CD1c-positive myeloid dendritic cell (primary cell): ENCODE measurements at regions not wholly inside any gene's neighbourhood (a gene's known extent, or its start where the extent isn't known, plus 50 kb on each side); places are given as distances from the start of the nearest gene placed in this dataset.
"Not testable (repeated sequence)": the region's sequence is repeated elsewhere in the genome, so short reads cannot be mapped to it uniquely, and the experiment has no call there.

Experiments
- DNase-seq: peaks from one replicate; pipeline ENCODE4 v3.0.0-alpha.2; 2016; ENCODE audit errors: extremely low spot score

- peak; percentile 62 for DNase-seq
Observed at GRCh38 chr7:79778786-79779770, 325.6 kb upstream of the MAGI2 start.

- no peak for DNase-seq
Observed at GRCh38 chr7:79775911-79776310, 322.4 kb upstream of the MAGI2 start.

DNA sequence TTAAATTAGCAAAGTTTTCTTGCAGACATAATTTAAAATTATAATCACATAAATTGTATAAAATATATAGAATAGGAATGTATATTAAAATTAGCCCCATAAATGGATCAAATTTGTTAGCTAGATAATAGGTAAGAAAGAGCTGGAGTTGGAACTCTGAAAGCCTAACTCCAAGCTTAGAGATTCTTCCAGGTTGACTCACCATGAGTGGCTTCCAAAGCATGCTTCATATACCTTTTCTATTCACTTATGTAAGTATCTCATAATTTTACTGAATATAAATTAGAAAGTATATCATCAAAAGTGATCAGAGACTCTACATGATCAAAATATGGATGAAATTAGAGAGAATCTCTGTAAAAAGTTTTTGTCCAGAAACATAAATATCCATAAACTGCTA lies 320.7 kb upstream of the MAGI2 start:
- DNase-seq, result no peak

DNA sequence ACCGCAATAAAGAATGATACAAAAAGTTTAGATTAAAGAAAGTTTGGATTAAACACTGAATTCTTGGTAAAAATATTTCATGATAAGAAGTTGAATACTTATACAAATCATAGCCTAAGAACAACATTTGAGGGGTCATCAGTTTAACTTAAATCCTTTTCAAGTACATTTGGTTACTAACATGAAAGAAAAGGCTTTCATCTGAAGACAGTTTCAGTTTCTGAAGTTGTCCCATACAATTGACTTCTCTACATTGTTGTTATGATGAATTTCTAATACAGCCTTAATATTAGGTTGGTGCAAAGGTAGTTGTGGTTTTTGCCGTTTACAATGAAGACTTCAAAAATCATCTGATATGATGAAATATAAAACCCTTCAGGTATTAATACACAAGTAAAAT lies 317.5 kb upstream of the MAGI2 start:
- no peak for DNase-seq

GRCh38 chr7:79770063-79770462 lies 316.6 kb upstream of the MAGI2 start:
- DNase-seq, result no peak

DNA sequence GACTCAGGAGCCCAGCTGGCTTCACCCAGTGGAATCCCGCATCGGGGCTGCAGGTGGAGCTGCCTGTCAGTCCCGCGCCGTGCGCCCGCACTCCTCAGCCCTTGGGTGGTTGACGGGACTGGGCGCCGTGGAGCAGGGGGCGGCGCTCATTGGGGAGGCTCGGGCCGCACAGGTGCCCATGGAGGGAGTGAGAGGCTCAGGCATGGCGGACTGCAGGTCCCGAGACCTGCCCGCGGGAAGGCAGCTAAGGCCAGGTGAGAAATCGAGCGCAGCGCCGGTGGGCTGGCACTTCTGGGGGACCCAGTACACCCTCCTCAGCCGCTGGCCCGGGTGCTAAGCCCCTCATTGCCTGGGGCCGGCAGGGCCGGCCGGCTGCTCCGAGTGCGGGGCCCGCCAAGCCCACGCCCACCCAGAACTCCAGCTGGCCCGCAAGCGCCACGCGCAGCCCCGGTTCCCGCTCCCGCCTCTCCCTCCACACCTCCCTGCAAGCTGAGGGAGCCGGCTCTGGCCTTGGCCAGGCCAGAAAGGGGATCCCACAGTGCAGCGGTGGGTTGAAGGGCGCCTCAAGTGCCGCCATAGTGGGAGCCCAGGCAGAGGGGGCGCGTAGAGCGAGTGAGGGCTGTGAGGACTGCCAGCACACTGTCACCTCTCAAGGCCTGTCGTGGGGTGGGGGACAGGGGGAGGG lies 314.6 kb upstream of the MAGI2 start:
- not testable (repeated sequence) for DNase-seq

GRCh38 chr7:79767192-79767591 lies 313.7 kb upstream of the MAGI2 start:
- not testable (repeated sequence) for DNase-seq

GRCh38 chr7:79761876-79762429 lies 308.5 kb upstream of the MAGI2 start:
- DNase-seq, result no peak

DNA sequence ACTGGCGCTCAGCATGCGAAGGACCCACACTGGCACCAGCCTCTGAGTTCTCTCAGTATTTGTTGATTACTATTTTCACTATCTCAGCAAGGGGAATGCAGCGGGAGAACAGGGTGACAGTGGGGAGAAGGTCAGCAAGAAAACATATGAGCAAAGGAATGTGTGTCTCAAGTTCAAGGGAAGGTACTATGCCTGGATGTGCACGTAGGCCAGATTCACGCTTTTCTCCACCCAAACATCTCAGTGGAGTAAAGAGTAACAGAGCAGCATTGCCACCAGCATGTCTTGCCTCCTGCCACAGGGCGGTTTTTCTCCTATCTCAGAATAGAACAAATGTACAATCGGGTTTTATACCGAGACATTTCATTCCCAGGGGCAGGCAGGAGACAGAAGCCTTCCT lies 297.5 kb upstream of the MAGI2 start:
- not testable (repeated sequence) for DNase-seq

- no peak for DNase-seq
Observed at GRCh38 chr7:79749856-79750255, 296.4 kb upstream of the MAGI2 start.

- DNase-seq, result no peak
Observed at GRCh38 chr7:79741684-79742083, 288.2 kb upstream of the MAGI2 start.

GRCh38 chr7:79740076-79740475 lies 286.6 kb upstream of the MAGI2 start:
- no peak for DNase-seq

DNA sequence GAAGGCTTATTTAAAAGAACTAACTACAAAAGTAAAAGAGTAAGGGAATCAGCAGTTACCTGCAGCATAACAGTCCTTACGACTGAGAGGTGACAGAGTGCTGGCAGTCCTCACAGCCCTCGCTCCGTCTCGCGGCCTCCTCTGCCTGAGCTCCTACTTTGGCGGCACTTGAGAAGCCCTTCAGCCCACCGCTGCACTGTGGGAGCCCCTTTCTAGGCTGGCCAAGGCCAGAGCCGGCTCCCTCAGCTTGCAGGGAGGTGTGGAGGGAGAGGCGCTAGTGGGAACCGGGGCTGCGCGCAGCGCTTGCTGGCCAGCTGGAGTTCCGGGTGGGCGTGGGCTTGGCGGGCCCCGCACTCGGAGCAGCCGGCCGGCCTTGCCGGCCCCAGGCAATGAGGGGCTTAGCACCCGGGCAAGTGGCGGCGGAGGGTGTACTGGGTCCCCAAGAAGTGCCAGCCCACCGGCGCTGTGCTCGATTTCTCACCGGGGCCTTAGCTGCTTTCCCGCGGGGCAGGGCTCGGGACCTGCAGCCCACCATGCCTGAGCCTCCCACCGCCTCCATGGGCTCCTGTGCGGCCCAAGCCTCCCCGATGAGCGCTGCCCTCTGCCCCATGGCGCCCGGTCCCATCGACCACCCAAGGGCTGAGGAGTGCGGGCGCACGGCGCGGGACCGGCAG lies 285.7 kb upstream of the MAGI2 start:
- DNase-seq, result not testable (repeated sequence)

- DNase-seq, result no peak
Observed at GRCh38 chr7:79736418-79736817, 283.0 kb upstream of the MAGI2 start.

DNA sequence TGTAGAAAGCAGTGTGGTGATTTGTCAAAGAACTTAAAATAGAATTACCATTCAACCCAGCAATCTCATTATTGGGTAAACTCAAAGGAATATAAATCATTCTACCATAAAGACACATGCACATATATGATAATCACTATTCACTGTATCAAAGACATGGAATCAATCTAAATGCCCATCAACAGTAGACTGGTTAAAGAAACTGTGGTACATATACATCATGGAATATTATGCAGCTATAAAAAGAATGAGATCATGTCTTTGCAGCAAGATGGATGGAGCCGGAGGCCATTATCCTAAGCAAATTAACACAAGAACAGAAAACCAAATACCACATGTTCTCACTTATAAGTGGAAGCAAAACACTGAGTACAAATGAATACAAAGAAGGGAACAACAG lies 281.5 kb upstream of the MAGI2 start:
- no peak for DNase-seq

DNA sequence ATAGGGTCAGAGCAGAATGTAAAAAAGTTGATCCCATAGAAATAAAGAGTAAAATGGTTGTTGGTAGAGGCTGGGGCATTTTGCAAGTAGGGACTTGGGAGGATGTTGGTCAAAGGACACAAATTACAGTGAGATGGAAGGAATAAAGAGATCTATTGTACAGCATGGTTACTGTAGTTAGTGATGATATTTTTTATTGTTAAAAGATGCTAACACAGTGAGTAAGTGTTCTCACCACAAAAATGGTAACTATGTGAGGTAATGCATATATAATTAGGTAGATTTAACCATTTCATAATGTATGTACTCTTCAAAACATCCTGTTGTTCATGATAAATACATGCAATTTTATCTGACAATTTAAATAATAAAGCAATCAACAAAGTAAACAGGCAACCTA lies 280.7 kb upstream of the MAGI2 start:
- no peak for DNase-seq

DNA sequence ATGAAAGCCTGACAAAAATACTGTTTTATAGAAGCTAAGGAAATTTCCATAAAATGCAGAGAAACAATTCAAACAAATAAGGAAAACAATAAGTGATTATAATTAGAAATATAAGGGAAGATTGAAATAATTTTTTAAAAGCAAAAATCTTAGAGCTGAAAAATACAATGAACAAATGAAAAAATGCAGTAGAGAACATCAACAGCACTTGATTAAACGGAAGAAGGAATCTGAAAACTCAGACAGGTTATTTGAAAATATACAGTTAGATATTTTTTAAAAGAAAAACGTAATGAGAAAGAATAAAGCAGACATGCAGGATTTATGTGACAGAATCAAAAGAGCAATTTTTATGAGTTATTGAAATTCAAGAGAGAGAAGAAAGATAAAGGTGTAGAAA lies 279.1 kb upstream of the MAGI2 start:
- DNase-seq, result no peak

DNA sequence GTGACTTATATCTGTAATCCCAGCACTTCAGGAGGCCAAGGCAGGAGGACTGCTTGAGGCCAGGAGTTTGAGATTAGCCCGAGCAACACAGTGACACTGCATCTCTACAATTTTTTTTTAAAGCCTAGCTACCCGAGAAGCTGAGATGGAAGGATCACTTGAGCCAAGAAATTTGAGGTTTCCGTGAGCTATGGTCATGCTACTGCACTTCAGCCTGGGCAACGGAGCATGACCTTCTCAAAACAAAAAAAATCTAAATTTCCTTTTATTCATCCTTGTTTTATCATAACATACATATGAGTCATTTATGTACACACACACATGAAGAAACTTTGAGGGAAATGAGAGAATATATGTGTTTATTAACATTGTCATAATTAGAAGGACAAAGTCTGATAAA lies 277.5 kb upstream of the MAGI2 start:
- DNase-seq, result no peak

- no peak for DNase-seq
Observed at GRCh38 chr7:79723833-79724618, 270.6 kb upstream of the MAGI2 start.

- no peak for DNase-seq
Observed at GRCh38 chr7:79722217-79722616, 268.8 kb upstream of the MAGI2 start.

- DNase-seq, result no peak
Observed at GRCh38 chr7:79719216-79719615, 265.7 kb upstream of the MAGI2 start.
